Epithelial cell of esophagus (primary cell): ENCODE measurements at regions not wholly inside any gene's neighbourhood (a gene's known extent, or its start where the extent isn't known, plus 50 kb on each side); places are given as distances from the start of the nearest gene placed in this dataset.

Source experiments
- DNase-seq: peaks from one replicate; pipeline ENCODE4 v3.0.0; 2010; ENCODE audit warnings: low read depth
- H3K4me3 ChIP-seq: 2 replicates; pipeline ENCODE4 v1.5.1; 2011; ENCODE audit warnings: mild to moderate bottlenecking, low read length, control low read depth
- TF ChIP-seq, protein P1 (sequence below): IDR thresholded peaks from 2 replicates; pipeline ENCODE4 v1.5.1; 2011; ENCODE audit warnings: low read depth, mild to moderate bottlenecking, low read length, control low read depth, inconsistent platforms; ENCODE audit not compliant: insufficient read depth; ENCODE audit errors: missing control alignments

DNA sequence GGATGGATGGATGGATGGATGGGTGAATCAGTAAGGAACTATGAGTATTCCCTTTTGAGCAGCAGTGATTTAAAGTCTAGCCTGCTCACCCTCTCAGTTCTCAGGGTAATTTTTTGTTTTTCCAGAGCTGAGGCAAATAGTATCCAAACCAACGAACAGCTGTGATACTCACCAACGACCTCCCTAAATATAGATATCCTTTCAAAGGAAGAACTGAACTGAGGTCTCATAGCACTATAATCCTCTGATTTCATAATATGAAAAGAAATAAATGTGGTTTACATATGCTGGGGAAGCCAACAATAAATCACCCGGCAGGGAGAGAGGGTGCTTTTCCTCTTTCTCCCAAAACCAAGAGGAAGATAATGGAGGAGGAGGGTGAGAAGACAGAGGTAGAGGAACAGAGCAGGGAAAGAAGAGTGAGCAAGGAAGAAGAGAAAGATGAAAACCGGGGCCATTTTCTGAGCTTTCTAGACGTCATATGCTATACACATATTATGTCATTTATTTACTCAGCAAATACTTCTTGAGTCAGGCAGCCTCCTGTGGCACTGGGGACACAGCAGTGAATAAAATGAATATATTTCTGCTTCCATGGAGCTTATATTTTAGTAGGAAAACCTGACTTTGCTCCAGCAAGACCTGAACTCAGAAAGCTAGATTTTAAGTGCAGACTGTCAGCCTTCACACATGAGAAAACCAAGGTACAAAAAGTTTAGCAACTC, 710.7 kb upstream of the TBX3 start:
- H3K4me3 ChIP-seq: no peak overlapping the region
- no peak for DNase-seq
- TF ChIP-seq, protein P1, sequence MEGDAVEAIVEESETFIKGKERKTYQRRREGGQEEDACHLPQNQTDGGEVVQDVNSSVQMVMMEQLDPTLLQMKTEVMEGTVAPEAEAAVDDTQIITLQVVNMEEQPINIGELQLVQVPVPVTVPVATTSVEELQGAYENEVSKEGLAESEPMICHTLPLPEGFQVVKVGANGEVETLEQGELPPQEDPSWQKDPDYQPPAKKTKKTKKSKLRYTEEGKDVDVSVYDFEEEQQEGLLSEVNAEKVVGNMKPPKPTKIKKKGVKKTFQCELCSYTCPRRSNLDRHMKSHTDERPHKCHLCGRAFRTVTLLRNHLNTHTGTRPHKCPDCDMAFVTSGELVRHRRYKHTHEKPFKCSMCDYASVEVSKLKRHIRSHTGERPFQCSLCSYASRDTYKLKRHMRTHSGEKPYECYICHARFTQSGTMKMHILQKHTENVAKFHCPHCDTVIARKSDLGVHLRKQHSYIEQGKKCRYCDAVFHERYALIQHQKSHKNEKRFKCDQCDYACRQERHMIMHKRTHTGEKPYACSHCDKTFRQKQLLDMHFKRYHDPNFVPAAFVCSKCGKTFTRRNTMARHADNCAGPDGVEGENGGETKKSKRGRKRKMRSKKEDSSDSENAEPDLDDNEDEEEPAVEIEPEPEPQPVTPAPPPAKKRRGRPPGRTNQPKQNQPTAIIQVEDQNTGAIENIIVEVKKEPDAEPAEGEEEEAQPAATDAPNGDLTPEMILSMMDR: no peak

DNA sequence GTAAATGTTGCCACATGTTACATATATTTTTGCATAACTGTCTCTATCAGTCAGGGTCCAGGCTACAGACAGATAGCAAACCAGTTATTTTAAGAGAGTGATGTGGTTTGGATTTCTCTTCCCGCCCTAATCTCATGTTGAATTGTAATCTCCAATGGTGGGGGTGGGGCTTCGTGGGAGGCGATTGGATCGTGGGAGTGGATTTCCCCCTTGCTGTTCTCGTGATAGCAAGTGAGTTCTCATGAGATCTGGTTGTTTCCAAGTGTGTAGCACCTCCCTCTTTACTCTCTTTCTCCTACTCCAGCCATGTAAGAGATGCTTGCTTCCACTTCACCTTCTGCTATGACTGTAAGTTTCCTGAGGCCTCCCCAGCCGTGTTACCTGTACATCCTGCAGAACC, 704.2 kb upstream of the TBX3 start:
- no peak for DNase-seq
- no peak overlapping the region for H3K4me3 ChIP-seq
- TF ChIP-seq, protein P1: no peak

DNA sequence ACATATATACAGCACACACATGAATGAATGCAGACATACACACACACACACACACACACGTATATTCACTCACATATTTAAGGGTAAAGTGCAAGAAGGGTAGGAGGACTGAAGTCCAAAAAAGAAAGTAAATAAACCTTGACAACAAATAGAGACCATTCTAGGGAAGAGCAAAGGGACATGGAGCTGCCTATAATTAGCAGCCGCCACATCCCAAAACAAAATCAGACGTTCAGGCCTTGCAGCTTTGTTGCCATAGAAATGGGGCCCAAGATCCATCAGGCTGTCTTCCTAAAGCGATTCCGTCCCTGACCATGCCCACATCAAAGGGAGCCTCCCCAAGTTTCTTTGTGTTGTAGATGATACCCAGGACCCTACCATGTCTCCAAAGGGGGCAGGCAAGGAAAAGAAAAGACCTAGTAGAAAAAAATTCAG, 703.5 kb upstream of the TBX3 start:
- no peak for DNase-seq
- no peak overlapping the region for H3K4me3 ChIP-seq
- TF ChIP-seq, protein P1: no peak

DNA sequence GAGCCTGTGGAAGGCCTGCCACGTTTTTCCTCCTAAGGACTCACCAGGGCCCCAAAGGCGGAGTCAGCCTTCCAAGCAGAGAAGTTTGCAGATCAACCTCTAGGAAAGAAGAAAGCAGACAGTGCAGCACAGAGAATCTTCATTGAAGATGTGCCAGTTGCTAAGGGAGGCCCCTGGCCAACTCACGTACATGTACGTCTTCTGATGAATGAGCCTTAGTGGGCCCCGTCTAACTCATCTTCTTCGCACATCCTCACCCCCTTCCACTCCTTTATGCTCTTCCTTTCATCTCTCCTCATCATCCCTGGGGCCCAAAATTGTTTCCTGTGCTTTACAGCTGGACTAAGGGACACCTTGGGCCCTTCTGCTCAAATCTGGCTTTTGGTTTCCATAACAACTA, 703.0 kb upstream of the TBX3 start:
- no peak overlapping the region for H3K4me3 ChIP-seq
- TF ChIP-seq, protein P1: no peak
- DNase-seq: no peak

DNA sequence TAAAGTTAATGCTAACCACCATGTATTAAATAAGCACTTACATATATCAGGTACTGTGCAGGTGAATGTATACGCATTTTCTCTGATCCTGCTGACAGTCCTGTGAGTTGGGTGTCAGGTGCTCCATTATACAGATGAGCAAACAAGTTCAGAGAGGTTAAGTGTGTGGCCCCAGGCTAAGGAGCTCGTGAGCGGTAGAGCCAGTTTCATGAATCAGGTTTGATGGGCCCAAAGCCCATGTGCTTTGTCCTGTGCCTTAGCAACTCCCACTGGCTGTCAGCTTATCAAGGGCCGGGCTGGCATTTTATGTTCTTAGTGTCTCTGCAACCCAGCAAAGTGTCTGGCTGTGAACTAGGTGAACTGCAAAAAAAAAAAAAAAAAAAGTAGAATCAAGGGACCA, 701.2 kb upstream of the TBX3 start:
- DNase-seq: peak; percentile 60
- TF ChIP-seq, protein P1: no peak
- H3K4me3 ChIP-seq: no peak overlapping the region

DNA sequence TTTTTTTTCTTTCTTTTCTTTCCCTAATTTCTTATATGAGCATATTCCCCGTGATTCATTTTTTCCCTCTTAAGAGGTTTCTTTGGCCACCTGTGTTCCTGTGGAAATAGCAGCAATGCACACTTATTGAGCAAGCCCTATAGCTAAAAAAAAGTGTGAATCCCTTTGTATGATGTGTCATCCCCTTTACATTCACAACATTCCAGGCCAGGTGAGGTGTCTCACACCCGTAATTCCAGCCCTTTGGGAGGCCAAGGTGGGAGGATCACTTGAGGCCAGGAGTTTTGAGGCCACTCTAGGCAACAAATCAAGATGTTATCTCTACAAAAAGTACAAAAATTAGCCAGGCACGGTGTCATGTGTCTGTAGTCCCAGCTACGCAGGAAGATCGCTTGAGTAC, 700.4 kb upstream of the TBX3 start:
- peak; percentile 83 for DNase-seq
- H3K4me3 ChIP-seq: no peak overlapping the region
- TF ChIP-seq, protein P1: no peak

DNA sequence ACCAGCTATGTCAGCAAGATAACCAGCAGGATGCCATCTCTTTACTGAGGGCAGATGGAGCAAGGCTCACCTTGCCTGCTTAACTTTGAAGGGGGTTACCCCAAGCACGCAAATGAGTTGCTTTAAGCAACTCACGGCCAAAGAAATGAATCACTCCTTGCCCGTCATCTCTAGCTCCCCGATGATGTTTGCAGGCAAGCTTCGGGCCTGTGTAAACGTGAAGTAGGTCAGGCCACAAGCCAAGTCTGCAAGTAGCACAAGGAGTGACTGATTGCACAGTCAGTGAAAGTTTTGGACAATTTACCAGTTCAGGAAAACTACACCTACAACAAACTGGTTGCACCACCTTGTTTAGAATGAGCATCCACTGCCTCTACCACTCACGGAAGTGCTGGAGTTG, 699.7 kb upstream of the TBX3 start:
- DNase-seq: peak; percentile 100
- TF ChIP-seq, protein P1: no peak
- no peak overlapping the region for H3K4me3 ChIP-seq
